Activated T-cell treated with anti-CD3 and anti-CD28 coated beads, Interleukin-2, amount 50 U/mL, for 4 hours (primary cell): ENCODE measurements at regions not wholly inside any gene's neighbourhood (a gene's known extent, or its start where the extent isn't known, plus 50 kb on each side); places are given as distances from the start of the nearest gene placed in this dataset.
"Not testable (repeated sequence)": the region's sequence is repeated elsewhere in the genome, so short reads cannot be mapped to it uniquely, and the experiment has no call there.

ENCODE experiments used
- ATAC-seq, 2 donors: fragments of 200-7000 bp; cut with Tn5 transposase; one replicate each; pipeline ENCODE4 v1.10.0; 2021
- DNase-seq: peaks from one replicate; pipeline ENCODE4 v3.0.0-alpha.2; 2020
- H3K27me3 Mint-ChIP-seq: one replicate; pipeline ENCODE4 v1.8.0; 2021; ENCODE audit warnings: low read depth, mixed read lengths
- H3K36me3 Mint-ChIP-seq: one replicate; pipeline ENCODE4 v1.8.0; 2022; ENCODE audit warnings: mixed read lengths; ENCODE audit not compliant: insufficient read depth
- H3K4me1 Mint-ChIP-seq: one replicate; pipeline ENCODE4 v1.8.0; 2021; ENCODE audit warnings: low read depth, mixed read lengths
- H3K4me3 Mint-ChIP-seq: one replicate; pipeline ENCODE4 v1.8.0; 2021; ENCODE audit warnings: mild to moderate bottlenecking, moderate library complexity, mixed read lengths
- H3K9me3 Mint-ChIP-seq: one replicate; pipeline ENCODE4 v1.8.0; 2021; ENCODE audit warnings: mixed read lengths

- no peaks in the 10 kb centered on the region for H3K36me3 Mint-ChIP-seq
- no peak overlapping the region for H3K4me3 Mint-ChIP-seq
- H3K4me1 Mint-ChIP-seq, result no peaks in the 10 kb centered on the region
- DNase-seq, result no peak
- no peak for ATAC-seq
- H3K27me3 Mint-ChIP-seq, result no peaks in the 10 kb centered on the region
- peaks cover 7% of the 10 kb centered on the region for H3K9me3 Mint-ChIP-seq
Observed at GRCh38 chr6:85068221-85068620, 303.8 kb upstream of the TBX18 start.

DNA sequence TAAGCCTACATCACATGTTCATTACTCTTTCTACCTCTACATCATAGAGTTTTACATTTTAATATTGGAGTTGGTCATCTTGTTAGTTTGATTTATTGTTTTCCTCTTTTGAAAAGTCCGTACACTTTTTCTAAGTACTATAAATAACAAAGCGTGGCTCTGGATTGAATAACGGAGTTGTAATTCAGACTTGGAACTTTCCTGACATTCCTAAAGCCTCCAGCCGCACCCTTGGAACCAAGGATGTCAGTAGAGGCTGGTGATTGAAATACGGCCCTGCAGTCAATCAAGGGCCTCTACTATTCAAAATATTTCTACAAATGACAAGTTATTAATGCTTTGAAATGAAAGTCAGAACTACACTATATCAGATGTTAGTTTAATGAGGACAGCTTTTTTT is 301.9 kb upstream of the TBX18 start:
- Mint-ChIP-seq H3K36me3 (no peaks in the 10 kb centered on the region), H3K9me3 (peaks cover 7% of the 10 kb centered on the region), H3K4me1 (no peaks in the 10 kb centered on the region), H3K27me3 (no peaks in the 10 kb centered on the region), H3K4me3 (no peak overlapping the region)
- DNase-seq (no peak), ATAC-seq (no peak)

GRCh38 chr6:85065831-85066230 is 301.4 kb upstream of the TBX18 start:
- Mint-ChIP-seq H3K9me3 (peaks cover 7% of the 10 kb centered on the region), H3K27me3 (no peaks in the 10 kb centered on the region), H3K4me3 (no peak overlapping the region), H3K4me1 (no peaks in the 10 kb centered on the region), H3K36me3 (no peaks in the 10 kb centered on the region)
- DNase-seq (no peak), ATAC-seq (no peak)

DNA sequence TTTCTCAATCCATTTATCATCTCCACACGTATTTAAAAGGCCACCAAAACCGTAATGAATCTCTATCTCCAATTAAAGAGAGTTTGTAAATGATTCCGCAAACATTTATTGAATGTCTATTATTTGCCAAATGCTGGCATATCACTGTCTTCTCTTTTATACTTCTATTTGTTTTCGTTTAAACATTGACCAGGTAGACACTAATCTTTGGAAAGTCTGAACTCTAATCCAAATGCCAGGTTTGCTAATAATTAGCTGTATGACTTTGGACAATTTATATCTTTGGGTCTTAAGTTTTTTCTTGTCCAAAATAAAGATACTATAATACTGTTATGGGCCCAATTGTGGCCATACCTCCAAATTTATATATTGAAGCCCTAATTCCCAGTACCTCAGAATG is 299.2 kb upstream of the TBX18 start:
- Mint-ChIP-seq H3K9me3 (no peaks in the 10 kb centered on the region), H3K27me3 (no peaks in the 10 kb centered on the region), H3K36me3 (no peaks in the 10 kb centered on the region), H3K4me3 (no peak overlapping the region), H3K4me1 (no peaks in the 10 kb centered on the region)
- no peak for DNase-seq
- ATAC-seq, result no peak

GRCh38 chr6:85062884-85063283 is 298.5 kb upstream of the TBX18 start:
- DNase-seq, result no peak
- H3K4me1 Mint-ChIP-seq, result no peaks in the 10 kb centered on the region
- no peak for ATAC-seq
- H3K36me3 Mint-ChIP-seq, result no peaks in the 10 kb centered on the region
- H3K27me3 Mint-ChIP-seq, result no peaks in the 10 kb centered on the region
- H3K4me3 Mint-ChIP-seq, result no peak overlapping the region
- H3K9me3 Mint-ChIP-seq, result no peaks in the 10 kb centered on the region

- DNase-seq, result no peak
- no peaks in the 10 kb centered on the region for H3K9me3 Mint-ChIP-seq
- H3K4me3 Mint-ChIP-seq, result no peak overlapping the region
- no peaks in the 10 kb centered on the region for H3K36me3 Mint-ChIP-seq
- H3K27me3 Mint-ChIP-seq, result no peaks in the 10 kb centered on the region
- ATAC-seq, result no peak
- no peaks in the 10 kb centered on the region for H3K4me1 Mint-ChIP-seq
Observed at GRCh38 chr6:85058806-85059205, 294.4 kb upstream of the TBX18 start.

- DNase-seq (no peak), ATAC-seq (no peak)
- Mint-ChIP-seq H3K27me3 (no peaks in the 10 kb centered on the region), H3K4me3 (no peak overlapping the region), H3K36me3 (no peaks in the 10 kb centered on the region), H3K9me3 (no peaks in the 10 kb centered on the region), H3K4me1 (no peaks in the 10 kb centered on the region)
Observed at GRCh38 chr6:85050149-85050548, 285.8 kb upstream of the TBX18 start.

GRCh38 chr6:85049282-85049681 is 284.9 kb upstream of the TBX18 start:
- DNase-seq, result no peak
- Mint-ChIP-seq H3K4me3 (no peak overlapping the region), H3K4me1 (no peaks in the 10 kb centered on the region), H3K36me3 (no peaks in the 10 kb centered on the region), H3K27me3 (no peaks in the 10 kb centered on the region), H3K9me3 (no peaks in the 10 kb centered on the region)
- ATAC-seq, result no peak

DNA sequence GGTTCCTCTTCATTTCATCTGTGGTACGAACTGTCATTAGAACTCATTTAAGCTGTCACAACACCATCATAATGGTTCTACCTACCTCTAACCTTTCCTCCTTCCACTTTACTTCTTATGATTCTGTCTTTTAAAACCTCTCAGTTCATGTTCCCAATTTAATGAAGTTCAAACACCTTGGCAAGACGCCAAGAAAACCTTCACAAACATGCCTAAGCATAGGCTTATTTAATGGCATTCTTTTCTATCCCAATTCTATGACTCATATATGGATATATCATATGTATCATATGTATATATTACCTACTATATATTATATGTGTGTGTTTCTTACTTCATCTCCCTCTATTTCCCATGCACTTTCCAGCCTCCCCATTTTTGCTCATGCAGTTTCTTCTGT is 283.4 kb upstream of the TBX18 start:
- Mint-ChIP-seq H3K4me3 (no peak overlapping the region), H3K4me1 (no peaks in the 10 kb centered on the region), H3K36me3 (no peaks in the 10 kb centered on the region), H3K9me3 (no peaks in the 10 kb centered on the region), H3K27me3 (no peaks in the 10 kb centered on the region)
- DNase-seq (no peak), ATAC-seq (no peak)

GRCh38 chr6:85045767-85046166 is 281.4 kb upstream of the TBX18 start:
- H3K27me3 Mint-ChIP-seq, ATAC-seq, H3K36me3 Mint-ChIP-seq, H3K4me1 Mint-ChIP-seq, H3K4me3 Mint-ChIP-seq, H3K9me3 Mint-ChIP-seq, DNase-seq: not testable (repeated sequence)

- no peaks in the 10 kb centered on the region for H3K4me1 Mint-ChIP-seq
- H3K4me3 Mint-ChIP-seq, result no peak overlapping the region
- no peaks in the 10 kb centered on the region for H3K36me3 Mint-ChIP-seq
- H3K27me3 Mint-ChIP-seq, result no peaks in the 10 kb centered on the region
- DNase-seq (no peak), ATAC-seq (no peak)
- no peaks in the 10 kb centered on the region for H3K9me3 Mint-ChIP-seq
Observed at GRCh38 chr6:85044361-85044760, 280.0 kb upstream of the TBX18 start.

- Mint-ChIP-seq H3K27me3 (no peaks in the 10 kb centered on the region), H3K4me1 (no peaks in the 10 kb centered on the region), H3K9me3 (peaks cover 3% of the 10 kb centered on the region), H3K36me3 (no peaks in the 10 kb centered on the region), H3K4me3 (no peak overlapping the region)
- DNase-seq (no peak), ATAC-seq (no peak)
Observed at GRCh38 chr6:85041376-85041775, 277.0 kb upstream of the TBX18 start.

- DNase-seq (no peak), ATAC-seq (no peak)
- no peaks in the 10 kb centered on the region for H3K27me3 Mint-ChIP-seq
- no peak overlapping the region for H3K4me3 Mint-ChIP-seq
- peaks cover 16% of the 10 kb centered on the region for H3K9me3 Mint-ChIP-seq
- H3K36me3 Mint-ChIP-seq, result no peaks in the 10 kb centered on the region
- H3K4me1 Mint-ChIP-seq, result no peaks in the 10 kb centered on the region
Observed at GRCh38 chr6:85037221-85037620, 272.8 kb upstream of the TBX18 start.

- H3K36me3 Mint-ChIP-seq, result no peaks in the 10 kb centered on the region
- ATAC-seq (no peak), DNase-seq (no peak)
- no peaks in the 10 kb centered on the region for H3K27me3 Mint-ChIP-seq
- peaks cover 16% of the 10 kb centered on the region for H3K9me3 Mint-ChIP-seq
- no peak overlapping the region for H3K4me3 Mint-ChIP-seq
- H3K4me1 Mint-ChIP-seq, result no peaks in the 10 kb centered on the region
Observed at GRCh38 chr6:85035766-85036165, 271.4 kb upstream of the TBX18 start.

DNA sequence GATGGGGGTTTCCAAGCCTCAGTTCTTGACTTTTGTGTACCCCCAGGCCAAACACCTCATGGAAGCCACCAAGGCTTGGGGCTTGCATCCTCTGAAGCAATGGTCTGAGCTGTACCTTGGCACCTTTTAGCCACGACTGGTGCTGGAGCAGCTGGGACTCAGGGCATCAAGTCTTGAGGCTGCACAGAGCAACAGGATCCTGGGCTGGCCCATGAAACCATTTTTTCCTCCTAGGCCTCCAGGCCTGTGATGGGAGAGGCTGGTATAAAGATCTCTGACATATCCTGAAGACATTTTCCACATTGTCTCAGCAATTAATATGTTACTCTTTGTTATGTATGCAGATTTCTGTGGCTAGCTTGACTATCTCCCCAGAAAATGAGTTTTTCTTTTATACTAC is 269.1 kb upstream of the TBX18 start:
- no peak overlapping the region for H3K4me3 Mint-ChIP-seq
- no peaks in the 10 kb centered on the region for H3K27me3 Mint-ChIP-seq
- DNase-seq (no peak), ATAC-seq (no peak)
- peaks cover 16% of the 10 kb centered on the region for H3K9me3 Mint-ChIP-seq
- H3K4me1 Mint-ChIP-seq, result no peaks in the 10 kb centered on the region
- H3K36me3 Mint-ChIP-seq, result no peaks in the 10 kb centered on the region

DNA sequence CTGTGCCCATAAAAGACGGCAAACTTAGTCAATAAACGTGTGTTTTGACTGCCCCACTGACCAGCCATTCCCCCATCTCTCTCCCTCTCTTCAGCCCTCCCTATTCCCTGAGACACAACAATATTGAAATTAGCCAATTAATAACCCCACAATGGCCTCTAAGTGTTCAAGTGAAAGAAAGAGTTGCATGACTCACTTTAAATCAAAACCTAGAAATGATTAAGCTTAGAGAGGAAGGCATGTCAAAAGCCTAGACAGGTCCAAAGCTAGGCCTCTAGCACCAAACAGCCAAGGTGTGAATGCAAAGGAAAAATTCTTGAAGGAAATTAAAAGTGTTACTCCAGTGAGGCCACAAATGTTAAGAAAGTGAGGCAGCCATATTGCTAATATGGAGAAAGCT is 261.6 kb upstream of the TBX18 start:
- ATAC-seq (no peak), DNase-seq (no peak)
- H3K9me3 Mint-ChIP-seq, result no peaks in the 10 kb centered on the region
- no peaks in the 10 kb centered on the region for H3K36me3 Mint-ChIP-seq
- no peaks in the 10 kb centered on the region for H3K27me3 Mint-ChIP-seq
- H3K4me3 Mint-ChIP-seq, result no peak overlapping the region
- H3K4me1 Mint-ChIP-seq, result no peaks in the 10 kb centered on the region
